ENCODE measurements at regions not wholly inside any gene's neighbourhood (a gene's known extent, or its start where the extent isn't known, plus 50 kb on each side); places are given as distances from the start of the nearest gene placed in this dataset.
"Not testable (repeated sequence)": the region's sequence is repeated elsewhere in the genome, so short reads cannot be mapped to it uniquely, and the experiment has no call there.

- peak; percentile 95 for DNase-seq
- Histone ChIP-seq H4K20me1 (ENCODE audit: insufficient read depth, low read length) (no peaks in the 10 kb centered on the region), H3K79me2 (ENCODE audit: low read length) (no peaks in the 10 kb centered on the region), H3K4me3 (ENCODE audit: low read length) (no peak overlapping the region), H3F3A (ENCODE audit: insufficient read depth, low read length) (peaks cover 20% of the 10 kb centered on the region), H2AFZ (ENCODE audit: low read length) (no peak overlapping the region), H3K27ac (ENCODE audit: low read length) (peak overlapping the region; percentile 78), H3K9me3 (replicated peaks; ENCODE audit: insufficient read depth, low read length) (no peaks in the 10 kb centered on the region), H3K4me1 (ENCODE audit: low read length) (peaks cover 23% of the 10 kb centered on the region), H3K9me2 (replicated peaks; ENCODE audit: insufficient read depth, low read length) (no peaks in the 10 kb centered on the region), H3K9ac (ENCODE audit: low read length) (no peak overlapping the region), H3K27me3 (replicated peaks; ENCODE audit: insufficient read depth, low read length) (peaks cover 51% of the 10 kb centered on the region), H3K36me3 (replicated peaks; ENCODE audit: insufficient read depth, low read length) (no peaks in the 10 kb centered on the region), H3K4me2 (ENCODE audit: low read depth, low read length) (peak overlapping the region; percentile 31; the same call in 1 of the 2 replicates)
- no peak for TF ChIP-seq EZH2phosphoT487 (IDR thresholded peaks at IDR 0.05; ENCODE audit: low read length)
- no peak for TF ChIP-seq CTCF (IDR thresholded peaks at IDR 0.05; ENCODE audit: low read length)
- TF ChIP-seq EZH2 (optimal IDR thresholded peaks at IDR 0.05; ENCODE audit: low read depth, low read length) = no peak
Observed at GRCh38 chr9:89690334-89690912, 85.6 kb downstream of the GADD45G start.

GRCh38 chr9:89695441-89695891, 90.7 kb downstream of the GADD45G start:
- Histone ChIP-seq H4K20me1 (ENCODE audit: insufficient read depth, low read length) (no peaks in the 10 kb centered on the region), H3K27ac (ENCODE audit: low read length) (no peak overlapping the region), H3K4me1 (ENCODE audit: low read length) (peaks cover 14% of the 10 kb centered on the region), H3K4me3 (ENCODE audit: low read length) (no peak overlapping the region), H3K9me2 (replicated peaks; ENCODE audit: insufficient read depth, low read length) (no peaks in the 10 kb centered on the region), H2AFZ (ENCODE audit: low read length) (no peak overlapping the region), H3K36me3 (replicated peaks; ENCODE audit: insufficient read depth, low read length) (no peaks in the 10 kb centered on the region), H3K9ac (ENCODE audit: low read length) (no peak overlapping the region), H3K27me3 (replicated peaks; ENCODE audit: insufficient read depth, low read length) (peaks cover 13% of the 10 kb centered on the region; the same call in 1 of the 2 replicates), H3K9me3 (replicated peaks; ENCODE audit: insufficient read depth, low read length) (no peaks in the 10 kb centered on the region), H3K4me2 (ENCODE audit: low read depth, low read length) (no peak overlapping the region), H3K79me2 (ENCODE audit: low read length) (no peaks in the 10 kb centered on the region), H3F3A (ENCODE audit: insufficient read depth, low read length) (peaks cover 16% of the 10 kb centered on the region)
- no peak for DNase-seq
- TF ChIP-seq EZH2 (optimal IDR thresholded peaks at IDR 0.05; ENCODE audit: low read depth, low read length) (no peak), CTCF (IDR thresholded peaks at IDR 0.05; ENCODE audit: low read length) (no peak), EZH2phosphoT487 (IDR thresholded peaks at IDR 0.05; ENCODE audit: low read length) (no peak)

GRCh38 chr9:89695979-89696378, 91.2 kb downstream of the GADD45G start:
- H3K4me3 ChIP-seq (ENCODE audit: low read length); H3K27ac ChIP-seq (ENCODE audit: low read length); H2AFZ ChIP-seq (ENCODE audit: low read length); H4K20me1 ChIP-seq (ENCODE audit: insufficient read depth, low read length); H3K79me2 ChIP-seq (ENCODE audit: low read length); DNase-seq; H3K4me2 ChIP-seq (ENCODE audit: low read depth, low read length); H3K36me3 ChIP-seq (replicated peaks; ENCODE audit: insufficient read depth, low read length); H3K9me3 ChIP-seq (replicated peaks; ENCODE audit: insufficient read depth, low read length); H3K9me2 ChIP-seq (replicated peaks; ENCODE audit: insufficient read depth, low read length); H3K9ac ChIP-seq (ENCODE audit: low read length): not testable (repeated sequence)
- H3K4me1 ChIP-seq (ENCODE audit: low read length) = peaks cover 12% of the 10 kb centered on the region
- peaks cover 13% of the 10 kb centered on the region; the same call in 1 of the 2 replicates for H3K27me3 ChIP-seq (replicated peaks; ENCODE audit: insufficient read depth, low read length)
- peaks cover 13% of the 10 kb centered on the region for H3F3A ChIP-seq (ENCODE audit: insufficient read depth, low read length)

- Histone ChIP-seq H3K4me3 (ENCODE audit: low read length) (no peak overlapping the region), H3K9me3 (replicated peaks; ENCODE audit: insufficient read depth, low read length) (no peaks in the 10 kb centered on the region), H3K4me1 (ENCODE audit: low read length) (peaks cover 4% of the 10 kb centered on the region; the same call in 1 of the 2 replicates), H3K27ac (ENCODE audit: low read length) (no peak overlapping the region), H3K4me2 (ENCODE audit: low read depth, low read length) (no peak overlapping the region), H3K9ac (ENCODE audit: low read length) (no peak overlapping the region), H3F3A (ENCODE audit: insufficient read depth, low read length) (peaks cover 5% of the 10 kb centered on the region; the same call in 1 of the 2 replicates), H3K9me2 (replicated peaks; ENCODE audit: insufficient read depth, low read length) (no peaks in the 10 kb centered on the region), H3K79me2 (ENCODE audit: low read length) (no peaks in the 10 kb centered on the region), H3K27me3 (replicated peaks; ENCODE audit: insufficient read depth, low read length) (peaks cover 13% of the 10 kb centered on the region; the same call in 1 of the 2 replicates), H4K20me1 (ENCODE audit: insufficient read depth, low read length) (no peaks in the 10 kb centered on the region), H3K36me3 (replicated peaks; ENCODE audit: insufficient read depth, low read length) (no peaks in the 10 kb centered on the region), H2AFZ (ENCODE audit: low read length) (no peak overlapping the region)
- TF ChIP-seq CTCF (IDR thresholded peaks at IDR 0.05; ENCODE audit: low read length) = no peak
- no peak for DNase-seq
Observed at GRCh38 chr9:89696780-89697179, 92.0 kb downstream of the GADD45G start.
